ENCODE measurements at regions not wholly inside any gene's neighbourhood (a gene's known extent, or its start where the extent isn't known, plus 50 kb on each side); places are given as distances from the start of the nearest gene placed in this dataset.

- no peak for TF ChIP-seq CTCF (IDR thresholded peaks at IDR 0.05)
- TF ChIP-seq POLR2A (IDR thresholded peaks at IDR 0.05) = no peak
These were observed 263.3 kb downstream of the COG6 start for GRCh38 chr13:39918620-39919236.

All from Peyer's patch (tissue), 4 donors.